ENCODE measurements at regions not wholly inside any gene's neighbourhood (a gene's known extent, or its start where the extent isn't known, plus 50 kb on each side); places are given as distances from the start of the nearest gene placed in this dataset.

GRCh38 chr15:47961401-47962090 is 159.2 kb upstream of the SLC24A5 start:
- TF ChIP-seq CTCF (IDR thresholded peaks at IDR 0.05): no peak
- TF ChIP-seq POLR2AphosphoS5 (IDR thresholded peaks at IDR 0.05): no peak
- TF ChIP-seq EP300 (IDR thresholded peaks at IDR 0.05): no peak
- TF ChIP-seq POLR2A (IDR thresholded peaks at IDR 0.05): no peak
- DNase-seq (ENCODE audit: low spot score in 2 of 2): no peak
- H3K27ac ChIP-seq: no peak overlapping the region
- peak overlapping the region; percentile 4 for H3K4me3 ChIP-seq
- 62% methylated on average over 9 of the region's 9 CpGs for WGBS
- H3K4me1 ChIP-seq: peaks cover 5% of the 10 kb centered on the region
- peaks cover 4% of the 10 kb centered on the region for H3K27me3 ChIP-seq
- no peaks in the 10 kb centered on the region for H3K36me3 ChIP-seq
- no peaks in the 10 kb centered on the region for H3K9me3 ChIP-seq

DNA sequence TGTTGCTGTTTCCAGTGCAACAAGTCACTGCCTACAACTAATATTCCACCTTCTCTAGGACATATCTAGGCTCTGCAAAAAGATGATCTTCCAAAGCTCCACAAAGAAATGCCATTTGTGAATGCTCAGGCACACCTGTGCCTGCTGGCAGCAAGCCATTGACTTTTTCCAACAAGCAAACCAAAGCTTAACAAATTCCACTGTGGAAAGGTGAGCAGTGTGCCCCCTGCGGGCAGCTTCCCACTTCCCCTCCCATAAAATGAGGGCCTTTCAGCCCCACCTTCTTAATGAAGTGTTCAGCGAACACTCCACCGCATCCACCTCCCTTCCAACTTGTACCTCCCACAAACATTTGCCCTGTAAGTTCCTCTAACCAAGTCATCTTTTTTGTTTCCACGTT is 157.5 kb upstream of the SLC24A5 start:
- DNase-seq (ENCODE audit: low spot score in 2 of 2): no peak
- H3K27me3 ChIP-seq: peaks cover 4% of the 10 kb centered on the region
- WGBS: 55% methylated on average over 4 of the region's 4 CpGs
- H3K4me1 ChIP-seq: peaks cover 5% of the 10 kb centered on the region
- TF ChIP-seq CTCF (IDR thresholded peaks at IDR 0.05): no peak
- no peak for TF ChIP-seq EP300 (IDR thresholded peaks at IDR 0.05)
- TF ChIP-seq POLR2AphosphoS5 (IDR thresholded peaks at IDR 0.05): no peak
- TF ChIP-seq POLR2A (IDR thresholded peaks at IDR 0.05): no peak
- H3K36me3 ChIP-seq: no peaks in the 10 kb centered on the region
- no peaks in the 10 kb centered on the region for H3K9me3 ChIP-seq
- H3K4me3 ChIP-seq: no peak overlapping the region
- no peak overlapping the region for H3K27ac ChIP-seq

DNA sequence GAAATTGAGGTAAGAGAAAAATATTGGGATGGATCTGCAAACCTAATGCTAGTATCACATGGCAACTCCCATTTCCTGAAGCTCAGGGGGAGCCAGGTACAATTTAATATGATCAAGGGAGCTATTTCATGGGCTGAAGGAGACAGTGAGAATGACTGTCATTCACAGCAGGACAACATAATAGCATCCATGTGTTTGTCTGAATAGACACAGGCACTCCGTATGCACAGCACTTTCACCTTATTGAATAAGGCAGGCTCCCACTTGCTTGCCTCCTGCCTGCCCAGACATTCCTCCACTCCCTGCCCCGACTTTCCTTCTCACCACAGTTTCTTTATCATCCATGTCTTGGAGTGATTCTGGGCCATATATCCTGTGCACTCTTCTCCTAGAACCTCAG is 156.6 kb upstream of the SLC24A5 start:
- no peak overlapping the region for H3K27ac ChIP-seq
- WGBS: 50% methylated on average over 2 of the region's 2 CpGs
- no peaks in the 10 kb centered on the region for H3K36me3 ChIP-seq
- peaks cover 5% of the 10 kb centered on the region for H3K4me1 ChIP-seq
- DNase-seq (ENCODE audit: low spot score in 2 of 2): no peak
- H3K4me3 ChIP-seq: no peak overlapping the region
- H3K27me3 ChIP-seq: peaks cover 4% of the 10 kb centered on the region
- TF ChIP-seq POLR2A (IDR thresholded peaks at IDR 0.05): no peak
- TF ChIP-seq EP300 (IDR thresholded peaks at IDR 0.05): no peak
- TF ChIP-seq POLR2AphosphoS5 (IDR thresholded peaks at IDR 0.05): no peak
- no peak for TF ChIP-seq CTCF (IDR thresholded peaks at IDR 0.05)
- no peaks in the 10 kb centered on the region for H3K9me3 ChIP-seq

DNA sequence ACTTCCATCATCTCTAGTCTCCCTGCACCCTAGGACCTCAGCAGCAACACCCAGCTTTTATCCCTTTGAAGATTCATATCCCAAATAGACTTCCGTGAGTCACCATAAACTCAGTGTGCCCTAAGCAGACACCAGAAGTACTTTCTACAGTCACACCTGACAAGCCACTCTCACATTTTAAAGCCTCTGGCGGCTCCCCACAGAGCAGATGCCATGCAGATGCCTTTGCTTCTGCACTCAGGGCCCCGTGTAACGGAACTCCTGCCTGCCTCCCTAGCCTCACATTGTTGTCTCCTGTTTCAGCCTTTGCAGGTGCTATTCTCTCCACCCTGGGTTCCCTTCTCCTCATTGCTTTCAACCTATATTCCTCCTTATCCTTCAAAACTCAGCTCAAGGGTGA is 155.5 kb upstream of the SLC24A5 start:
- no peak for TF ChIP-seq CTCF (IDR thresholded peaks at IDR 0.05)
- no peak for TF ChIP-seq EP300 (IDR thresholded peaks at IDR 0.05)
- TF ChIP-seq POLR2AphosphoS5 (IDR thresholded peaks at IDR 0.05): no peak
- TF ChIP-seq POLR2A (IDR thresholded peaks at IDR 0.05): no peak
- Histone ChIP-seq H3K4me1 (peaks cover 5% of the 10 kb centered on the region), H3K9me3 (no peaks in the 10 kb centered on the region), H3K36me3 (no peaks in the 10 kb centered on the region), H3K27me3 (peaks cover 4% of the 10 kb centered on the region), H3K27ac (no peak overlapping the region), H3K4me3 (no peak overlapping the region)
- WGBS: 91% methylated on average over 4 of the region's 4 CpGs
- DNase-seq (ENCODE audit: low spot score in 2 of 2): no peak

DNA sequence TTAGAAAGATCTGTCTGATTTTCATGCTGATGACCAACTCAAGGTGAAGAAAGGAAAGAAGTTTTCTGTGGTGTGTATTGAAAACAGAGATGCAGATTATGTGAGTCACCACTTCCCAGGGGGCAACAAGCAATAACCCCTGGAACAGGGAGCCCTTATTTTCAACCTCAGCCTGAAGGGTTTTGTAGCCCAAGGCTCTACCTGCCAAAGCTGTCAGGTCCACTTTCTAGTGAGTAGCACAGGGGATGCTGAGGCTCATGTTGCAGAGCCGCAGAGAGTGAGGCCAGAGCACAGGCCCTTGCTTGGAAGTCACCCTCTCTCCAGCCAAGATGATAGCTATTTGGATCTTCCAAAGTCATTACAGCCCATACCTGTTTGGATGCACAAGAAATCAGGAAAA is 152.2 kb upstream of the SLC24A5 start:
- no peaks in the 10 kb centered on the region for H3K36me3 ChIP-seq
- WGBS: 86% methylated on average over 1 of the region's 1 CpG
- no peaks in the 10 kb centered on the region for H3K4me1 ChIP-seq
- no peak overlapping the region for H3K4me3 ChIP-seq
- no peak for DNase-seq (ENCODE audit: low spot score in 2 of 2)
- no peaks in the 10 kb centered on the region for H3K9me3 ChIP-seq
- TF ChIP-seq POLR2AphosphoS5 (IDR thresholded peaks at IDR 0.05): no peak
- TF ChIP-seq EP300 (IDR thresholded peaks at IDR 0.05): no peak
- TF ChIP-seq CTCF (IDR thresholded peaks at IDR 0.05): no peak
- no peak overlapping the region for H3K27ac ChIP-seq
- H3K27me3 ChIP-seq: no peaks in the 10 kb centered on the region

Measured in suprapubic skin (tissue), 4 donors.